SK-N-SH (cell line): ENCODE measurements at regions not wholly inside any gene's neighbourhood (a gene's known extent, or its start where the extent isn't known, plus 50 kb on each side); places are given as distances from the start of the nearest gene placed in this dataset.

Experiments
- CTCF ChIA-PET: fragments of 300-600, 350-600 bp; formaldehyde crosslinking; extraction: SDS; loops from one replicate; lab custom pipeline; 2021; lab: Yijun Ruan, JAX
- POLR2A ChIA-PET: fragments of 350-600 bp; sonication (Branson Sonifier 250); formaldehyde crosslinking; extraction: SDS; loops from one replicate; lab custom pipeline; 2020; ENCODE audit warnings: antibody characterized with exemption, inconsistent platforms; lab: Yijun Ruan, JAX
- DNase-seq: peaks from one replicate; pipeline ENCODE4 v3.0.0; 2012
- H2AFZ ChIP-seq: fragments of 200-600 bp; sonication (generic); 2 replicates; pipeline ENCODE4 v1.8.1; 2016; ENCODE audit warnings: antibody characterized with exemption, mild to moderate bottlenecking, low read depth
- H3F3A ChIP-seq: fragments of 200-600 bp; sonication (generic); replicated peaks from 2 replicates; pipeline ENCODE3; 2016; ENCODE audit warnings: antibody characterized with exemption, mild to moderate bottlenecking; ENCODE audit not compliant: insufficient read depth
- H3K27ac ChIP-seq, 2 experiments: fragments of 200-500 bp in 1 of 2; fragments of 200-600 bp in 1 of 2; sonication (Bioruptor generic) in 1 of 2; sonication (generic), shearing (Covaris generic) in 1 of 2; 2 replicates each; pipeline versions ENCODE4 v1.5.1 to v1.6.1; 2014 to 2016; ENCODE audit warnings: low read depth in 2 of 2, inconsistent platforms in 1 of 2, low read length in 1 of 2, mild to moderate bottlenecking in 1 of 2, mixed read lengths in 1 of 2
- H3K27me3 ChIP-seq: fragments of 200-600 bp; sonication (generic), shearing (Covaris generic); 2 replicates; pipeline ENCODE4 v1.6.1; 2016; ENCODE audit warnings: mixed run types; ENCODE audit not compliant: insufficient read depth
- H3K36me3 ChIP-seq, 2 experiments: fragments of 200-500 bp in 1 of 2; fragments of 200-600 bp in 1 of 2; sonication (Bioruptor generic) in 1 of 2; sonication (generic) in 1 of 2; replicated peaks in 1 of 2; 2 replicates each; pipeline versions ENCODE3 to v1.5.1; 2014 to 2016; ENCODE audit warnings: low read length in 1 of 2, mild to moderate bottlenecking in 1 of 2; ENCODE audit not compliant: insufficient read depth in 2 of 2, control insufficient read depth in 1 of 2
- H3K4me1 ChIP-seq, 2 experiments: fragments of 200-500 bp in 1 of 2; fragments of 200-600 bp in 1 of 2; sonication (Bioruptor generic) in 1 of 2; sonication (generic), shearing (Covaris generic) in 1 of 2; 2 replicates each; pipeline versions ENCODE4 v1.5.1 to v1.6.1; 2014 to 2016; ENCODE audit warnings: low read depth in 1 of 2, low read length in 1 of 2, mixed run types in 1 of 2; ENCODE audit not compliant: insufficient read depth in 2 of 2, control insufficient read depth in 1 of 2
- H3K4me2 ChIP-seq: fragments of 200-600 bp; sonication (generic), shearing (Covaris generic); 2 replicates; pipeline ENCODE4 v1.6.1; 2017; ENCODE audit warnings: mixed run types
- H3K4me3 ChIP-seq, 2 experiments: fragments of 200-500 bp in 1 of 2; fragments of 200-600 bp in 1 of 2; sonication (Bioruptor generic) in 1 of 2; sonication (generic), shearing (Covaris generic) in 1 of 2; 2 replicates each; pipeline versions ENCODE4 v1.5.1 to v1.8.1; 2014 to 2016; ENCODE audit warnings: low read depth in 2 of 2, inconsistent platforms in 1 of 2, low read length in 1 of 2, mild to moderate bottlenecking in 1 of 2, mixed read lengths in 1 of 2, moderate library complexity in 1 of 2
- H3K79me2 ChIP-seq: fragments of 200-600 bp; sonication (generic); 2 replicates; pipeline ENCODE4 v1.8.1; 2017; ENCODE audit warnings: mild to moderate bottlenecking; ENCODE audit not compliant: insufficient read depth
- H3K9ac ChIP-seq: fragments of 200-600 bp; sonication (generic); 2 replicates; pipeline ENCODE4 v1.6.1; 2017; ENCODE audit warnings: mixed run types
- H3K9me2 ChIP-seq: fragments of 200-600 bp; sonication (generic); 2 replicates; pipeline ENCODE4 v1.6.1; 2017; ENCODE audit warnings: mixed run types
- H3K9me3 ChIP-seq: fragments of 200-600 bp; sonication (generic); 2 replicates; pipeline ENCODE4 v1.6.1; 2017; ENCODE audit warnings: mixed run types, mild to moderate bottlenecking, moderate library complexity
- H4K20me1 ChIP-seq: fragments of 200-600 bp; sonication (generic); 2 replicates; pipeline ENCODE4 v1.6.1; 2017; ENCODE audit warnings: mild to moderate bottlenecking, mixed run types; ENCODE audit not compliant: insufficient read depth
- ELF1 ChIP-seq: IDR thresholded peaks from 2 replicates; pipeline ENCODE4 v1.4.0; 2012
- EP300 ChIP-seq, 2 experiments: IDR thresholded peaks; 2 replicates each; pipeline versions ENCODE4 v1.4.0 to v1.6.1; 2012; ENCODE audit warnings: borderline replicate concordance in 1 of 2, low read depth in 1 of 2, low read length in 1 of 2
- FOSL2 ChIP-seq: IDR thresholded peaks from 2 replicates; pipeline ENCODE4 v1.4.0; 2012; ENCODE audit warnings: low read depth, mild to moderate bottlenecking, moderate library complexity, borderline replicate concordance
- FOXJ3 ChIP-seq: sonication (generic); formaldehyde crosslinking; IDR thresholded peaks from 2 replicates; pipeline ENCODE4 v1.5.1; 2020; ENCODE audit warnings: mild to moderate bottlenecking, missing genetic modification reagents
- FOXM1 ChIP-seq: IDR thresholded peaks from 2 replicates; pipeline ENCODE4 v1.4.0; 2012; ENCODE audit warnings: low read depth, mild to moderate bottlenecking
- JUND ChIP-seq: IDR thresholded peaks from 2 replicates; pipeline ENCODE4 v1.4.0; 2012
- NFIC ChIP-seq: IDR thresholded peaks from 2 replicates; pipeline ENCODE4 v1.4.0; 2012; ENCODE audit warnings: borderline replicate concordance
- POLR2AphosphoS5 ChIP-seq: IDR thresholded peaks from 2 replicates; pipeline ENCODE4 v1.6.1; 2012; ENCODE audit warnings: low read depth, low read length
- RAD21 ChIP-seq: IDR thresholded peaks from 2 replicates; pipeline ENCODE4 v1.6.1; 2012; ENCODE audit warnings: mild to moderate bottlenecking, low read length
- RCOR1 ChIP-seq: fragments of 150-350 bp; IDR thresholded peaks from 2 replicates; pipeline ENCODE4 v1.6.1; 2017; ENCODE audit warnings: antibody characterized with exemption, low read length
- RFX5 ChIP-seq: IDR thresholded peaks from 2 replicates; pipeline ENCODE4 v1.6.1; 2012; ENCODE audit warnings: mild to moderate bottlenecking, improper control_type of control experiment, low read length
- SMC3 ChIP-seq: IDR thresholded peaks from 2 replicates; pipeline ENCODE4 v1.6.1; 2012; ENCODE audit warnings: low read depth, low read length, improper control_type of control experiment
- TCF12 ChIP-seq: IDR thresholded peaks from 2 replicates; pipeline ENCODE4 v1.4.0; 2012
- TEAD4 ChIP-seq: IDR thresholded peaks from 2 replicates; pipeline ENCODE4 v1.4.0; 2012; ENCODE audit warnings: mild to moderate bottlenecking, borderline replicate concordance; ENCODE audit not compliant: insufficient read depth
- WGBS: methylation state at CpG from one replicate; pipeline ENCODE4 v1.1.6; 2017; ENCODE audit warnings: low lambda C conversion rate; 5-methylcytosine and 5-hydroxymethylcytosine counted together
- TF ChIP-seq, protein P1 (sequence below): fragments of 150-350 bp; IDR thresholded peaks from 2 replicates; pipeline ENCODE4 v1.6.1; 2016; ENCODE audit warnings: mild to moderate bottlenecking, low read depth, low read length
- TF ChIP-seq, protein P2 (sequence below): IDR thresholded peaks from 2 replicates; pipeline ENCODE4 v1.6.1; 2012; ENCODE audit warnings: mild to moderate bottlenecking, low read depth, low read length, moderate library complexity
- TF ChIP-seq, protein P3 (sequence below): fragments of 150-350 bp; IDR thresholded peaks from 2 replicates; pipeline ENCODE4 v1.6.1; 2017; ENCODE audit warnings: antibody characterized with exemption, low read length, low read depth, borderline replicate concordance
- TF ChIP-seq, protein P4 (sequence below): fragments of 200-600 bp; sonication (generic); IDR thresholded peaks from 2 replicates; pipeline ENCODE4 v1.6.1; 2017; ENCODE audit warnings: antibody characterized with exemption, mild to moderate bottlenecking, moderate library complexity
- TF ChIP-seq, protein P5 (sequence below): IDR thresholded peaks from 2 replicates; pipeline ENCODE4; 2012
- TF ChIP-seq, protein P6 (sequence below): IDR thresholded peaks from 2 replicates; pipeline ENCODE4 v1.4.0; 2012; ENCODE audit warnings: low read depth, borderline replicate concordance

DNA sequence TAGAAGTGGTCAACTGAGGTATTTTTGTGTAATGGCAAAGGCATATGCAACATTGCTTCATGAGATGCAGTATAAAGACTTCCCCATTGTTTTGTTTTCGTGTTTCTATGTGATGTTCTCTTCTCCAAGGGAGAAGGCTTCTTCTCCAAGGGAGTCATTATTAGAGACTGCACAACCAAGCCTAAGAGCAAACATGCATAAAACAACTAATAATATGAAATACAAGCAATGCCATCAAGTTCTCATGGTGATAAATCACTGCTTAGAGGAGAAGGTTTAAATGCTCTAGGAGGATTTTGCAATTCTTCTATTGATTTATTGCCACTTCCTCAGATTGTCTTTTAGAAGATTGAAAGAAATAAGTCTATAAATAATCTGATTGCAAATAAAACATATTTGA, 524.4 kb downstream of the IRS1 start:
- no peak for DNase-seq
- Histone ChIP-seq H3K36me3 (no peaks in the 10 kb centered on the region), H4K20me1 (no peaks in the 10 kb centered on the region), H3K9me2 (no peaks in the 10 kb centered on the region), H3K9me3 (no peaks in the 10 kb centered on the region), H3K4me2 (no peak overlapping the region), H3K4me3 (no peak overlapping the region), H2AFZ (no peak overlapping the region), H3K27ac (no peak overlapping the region), H3K79me2 (no peaks in the 10 kb centered on the region), H3F3A (no peaks in the 10 kb centered on the region), H3K27me3 (no peaks in the 10 kb centered on the region; the same call in 1 of the 2 replicates), H3K4me1 (no peaks in the 10 kb centered on the region), H3K9ac (no peak overlapping the region)
- ChIA-PET POLR2A (no interaction called here), CTCF (no interaction called here)
- TF ChIP-seq EP300 (IDR thresholded peaks at IDR 0.05; ENCODE audit: borderline replicate concordance in 1 of 2, low read depth in 1 of 2, low read length in 1 of 2) (no peak), ELF1 (no peak), SMC3 (no peak), POLR2AphosphoS5 (no peak), TEAD4 (no peak), FOXJ3 (CRISPR knock-in tag) (no peak), NFIC (no peak), FOSL2 (no peak), RAD21 (no peak), TCF12 (no peak), FOXM1 (no peak), JUND (no peak), RCOR1 (no peak), RFX5 (no peak)
- TF ChIP-seq, protein P1, sequence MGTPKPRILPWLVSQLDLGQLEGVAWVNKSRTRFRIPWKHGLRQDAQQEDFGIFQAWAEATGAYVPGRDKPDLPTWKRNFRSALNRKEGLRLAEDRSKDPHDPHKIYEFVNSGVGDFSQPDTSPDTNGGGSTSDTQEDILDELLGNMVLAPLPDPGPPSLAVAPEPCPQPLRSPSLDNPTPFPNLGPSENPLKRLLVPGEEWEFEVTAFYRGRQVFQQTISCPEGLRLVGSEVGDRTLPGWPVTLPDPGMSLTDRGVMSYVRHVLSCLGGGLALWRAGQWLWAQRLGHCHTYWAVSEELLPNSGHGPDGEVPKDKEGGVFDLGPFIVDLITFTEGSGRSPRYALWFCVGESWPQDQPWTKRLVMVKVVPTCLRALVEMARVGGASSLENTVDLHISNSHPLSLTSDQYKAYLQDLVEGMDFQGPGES, result no peak
- TF ChIP-seq, protein P2, sequence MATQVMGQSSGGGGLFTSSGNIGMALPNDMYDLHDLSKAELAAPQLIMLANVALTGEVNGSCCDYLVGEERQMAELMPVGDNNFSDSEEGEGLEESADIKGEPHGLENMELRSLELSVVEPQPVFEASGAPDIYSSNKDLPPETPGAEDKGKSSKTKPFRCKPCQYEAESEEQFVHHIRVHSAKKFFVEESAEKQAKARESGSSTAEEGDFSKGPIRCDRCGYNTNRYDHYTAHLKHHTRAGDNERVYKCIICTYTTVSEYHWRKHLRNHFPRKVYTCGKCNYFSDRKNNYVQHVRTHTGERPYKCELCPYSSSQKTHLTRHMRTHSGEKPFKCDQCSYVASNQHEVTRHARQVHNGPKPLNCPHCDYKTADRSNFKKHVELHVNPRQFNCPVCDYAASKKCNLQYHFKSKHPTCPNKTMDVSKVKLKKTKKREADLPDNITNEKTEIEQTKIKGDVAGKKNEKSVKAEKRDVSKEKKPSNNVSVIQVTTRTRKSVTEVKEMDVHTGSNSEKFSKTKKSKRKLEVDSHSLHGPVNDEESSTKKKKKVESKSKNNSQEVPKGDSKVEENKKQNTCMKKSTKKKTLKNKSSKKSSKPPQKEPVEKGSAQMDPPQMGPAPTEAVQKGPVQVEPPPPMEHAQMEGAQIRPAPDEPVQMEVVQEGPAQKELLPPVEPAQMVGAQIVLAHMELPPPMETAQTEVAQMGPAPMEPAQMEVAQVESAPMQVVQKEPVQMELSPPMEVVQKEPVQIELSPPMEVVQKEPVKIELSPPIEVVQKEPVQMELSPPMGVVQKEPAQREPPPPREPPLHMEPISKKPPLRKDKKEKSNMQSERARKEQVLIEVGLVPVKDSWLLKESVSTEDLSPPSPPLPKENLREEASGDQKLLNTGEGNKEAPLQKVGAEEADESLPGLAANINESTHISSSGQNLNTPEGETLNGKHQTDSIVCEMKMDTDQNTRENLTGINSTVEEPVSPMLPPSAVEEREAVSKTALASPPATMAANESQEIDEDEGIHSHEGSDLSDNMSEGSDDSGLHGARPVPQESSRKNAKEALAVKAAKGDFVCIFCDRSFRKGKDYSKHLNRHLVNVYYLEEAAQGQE, result no peak
- TF ChIP-seq, protein P3, sequence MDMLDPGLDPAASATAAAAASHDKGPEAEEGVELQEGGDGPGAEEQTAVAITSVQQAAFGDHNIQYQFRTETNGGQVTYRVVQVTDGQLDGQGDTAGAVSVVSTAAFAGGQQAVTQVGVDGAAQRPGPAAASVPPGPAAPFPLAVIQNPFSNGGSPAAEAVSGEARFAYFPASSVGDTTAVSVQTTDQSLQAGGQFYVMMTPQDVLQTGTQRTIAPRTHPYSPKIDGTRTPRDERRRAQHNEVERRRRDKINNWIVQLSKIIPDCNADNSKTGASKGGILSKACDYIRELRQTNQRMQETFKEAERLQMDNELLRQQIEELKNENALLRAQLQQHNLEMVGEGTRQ, result no peak
- TF ChIP-seq, protein P4, sequence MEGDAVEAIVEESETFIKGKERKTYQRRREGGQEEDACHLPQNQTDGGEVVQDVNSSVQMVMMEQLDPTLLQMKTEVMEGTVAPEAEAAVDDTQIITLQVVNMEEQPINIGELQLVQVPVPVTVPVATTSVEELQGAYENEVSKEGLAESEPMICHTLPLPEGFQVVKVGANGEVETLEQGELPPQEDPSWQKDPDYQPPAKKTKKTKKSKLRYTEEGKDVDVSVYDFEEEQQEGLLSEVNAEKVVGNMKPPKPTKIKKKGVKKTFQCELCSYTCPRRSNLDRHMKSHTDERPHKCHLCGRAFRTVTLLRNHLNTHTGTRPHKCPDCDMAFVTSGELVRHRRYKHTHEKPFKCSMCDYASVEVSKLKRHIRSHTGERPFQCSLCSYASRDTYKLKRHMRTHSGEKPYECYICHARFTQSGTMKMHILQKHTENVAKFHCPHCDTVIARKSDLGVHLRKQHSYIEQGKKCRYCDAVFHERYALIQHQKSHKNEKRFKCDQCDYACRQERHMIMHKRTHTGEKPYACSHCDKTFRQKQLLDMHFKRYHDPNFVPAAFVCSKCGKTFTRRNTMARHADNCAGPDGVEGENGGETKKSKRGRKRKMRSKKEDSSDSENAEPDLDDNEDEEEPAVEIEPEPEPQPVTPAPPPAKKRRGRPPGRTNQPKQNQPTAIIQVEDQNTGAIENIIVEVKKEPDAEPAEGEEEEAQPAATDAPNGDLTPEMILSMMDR, result no peak
- TF ChIP-seq, protein P5, sequence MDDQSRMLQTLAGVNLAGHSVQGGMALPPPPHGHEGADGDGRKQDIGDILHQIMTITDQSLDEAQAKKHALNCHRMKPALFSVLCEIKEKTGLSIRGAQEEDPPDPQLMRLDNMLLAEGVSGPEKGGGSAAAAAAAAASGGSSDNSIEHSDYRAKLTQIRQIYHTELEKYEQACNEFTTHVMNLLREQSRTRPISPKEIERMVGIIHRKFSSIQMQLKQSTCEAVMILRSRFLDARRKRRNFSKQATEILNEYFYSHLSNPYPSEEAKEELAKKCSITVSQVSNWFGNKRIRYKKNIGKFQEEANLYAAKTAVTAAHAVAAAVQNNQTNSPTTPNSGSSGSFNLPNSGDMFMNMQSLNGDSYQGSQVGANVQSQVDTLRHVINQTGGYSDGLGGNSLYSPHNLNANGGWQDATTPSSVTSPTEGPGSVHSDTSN, result no peak
- TF ChIP-seq, protein P6, sequence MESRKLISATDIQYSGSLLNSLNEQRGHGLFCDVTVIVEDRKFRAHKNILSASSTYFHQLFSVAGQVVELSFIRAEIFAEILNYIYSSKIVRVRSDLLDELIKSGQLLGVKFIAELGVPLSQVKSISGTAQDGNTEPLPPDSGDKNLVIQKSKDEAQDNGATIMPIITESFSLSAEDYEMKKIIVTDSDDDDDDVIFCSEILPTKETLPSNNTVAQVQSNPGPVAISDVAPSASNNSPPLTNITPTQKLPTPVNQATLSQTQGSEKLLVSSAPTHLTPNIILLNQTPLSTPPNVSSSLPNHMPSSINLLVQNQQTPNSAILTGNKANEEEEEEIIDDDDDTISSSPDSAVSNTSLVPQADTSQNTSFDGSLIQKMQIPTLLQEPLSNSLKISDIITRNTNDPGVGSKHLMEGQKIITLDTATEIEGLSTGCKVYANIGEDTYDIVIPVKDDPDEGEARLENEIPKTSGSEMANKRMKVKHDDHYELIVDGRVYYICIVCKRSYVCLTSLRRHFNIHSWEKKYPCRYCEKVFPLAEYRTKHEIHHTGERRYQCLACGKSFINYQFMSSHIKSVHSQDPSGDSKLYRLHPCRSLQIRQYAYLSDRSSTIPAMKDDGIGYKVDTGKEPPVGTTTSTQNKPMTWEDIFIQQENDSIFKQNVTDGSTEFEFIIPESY, result no peak
- 12% methylated on average over 1 of the region's 1 CpG for WGBS
